GM19238 (cell line): ENCODE measurements at regions not wholly inside any gene's neighbourhood (a gene's known extent, or its start where the extent isn't known, plus 50 kb on each side); places are given as distances from the start of the nearest gene placed in this dataset.
"Not testable (repeated sequence)": the region's sequence is repeated elsewhere in the genome, so short reads cannot be mapped to it uniquely, and the experiment has no call there.

Source experiments
- DNase-seq: peaks from one replicate; pipeline ENCODE4 v3.0.0; 2011; ENCODE audit warnings: low spot score; ENCODE audit not compliant: insufficient read length

DNA sequence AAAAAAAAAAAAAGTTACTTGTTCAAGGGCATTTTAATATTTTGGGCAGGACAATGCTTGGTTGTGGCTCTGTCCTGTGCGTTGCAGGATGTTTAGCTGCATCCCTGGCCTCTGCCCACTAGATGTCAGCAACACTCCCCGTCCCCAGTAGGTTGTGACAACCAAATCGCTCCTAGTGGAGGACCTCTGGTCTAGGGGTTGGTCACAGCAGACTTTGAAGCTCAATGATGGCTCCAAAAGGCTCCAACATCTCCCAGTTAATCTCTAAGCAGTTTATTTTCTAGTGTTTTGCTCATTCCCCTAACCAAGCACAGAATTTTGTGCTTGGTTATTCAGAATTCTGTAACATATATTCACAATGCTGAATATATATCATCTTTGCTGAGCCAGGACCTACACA, 67.0 kb downstream of the CHRNA1 start:
- peak; percentile 75 for DNase-seq

DNA sequence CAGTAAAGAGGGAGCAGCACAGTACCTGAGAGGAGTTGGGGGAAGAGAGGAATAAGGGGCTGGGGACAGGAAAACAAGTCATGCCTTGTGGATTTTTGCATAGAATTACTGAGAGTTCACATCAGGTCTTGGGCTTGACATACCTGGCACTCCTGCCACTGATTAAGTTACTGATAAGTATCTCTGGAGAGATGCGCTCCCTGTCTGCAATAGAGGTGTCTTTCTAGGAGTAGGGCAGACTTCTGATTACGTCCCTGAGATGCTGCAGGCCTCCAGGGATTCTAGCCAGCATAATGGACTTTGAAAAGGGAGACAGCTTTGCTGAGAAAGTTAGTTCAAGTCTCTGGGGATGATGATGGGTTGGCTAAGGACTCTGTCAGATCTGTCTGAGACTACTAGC, 69.4 kb downstream of the CHRNA1 start:
- DNase-seq = no peak

DNA sequence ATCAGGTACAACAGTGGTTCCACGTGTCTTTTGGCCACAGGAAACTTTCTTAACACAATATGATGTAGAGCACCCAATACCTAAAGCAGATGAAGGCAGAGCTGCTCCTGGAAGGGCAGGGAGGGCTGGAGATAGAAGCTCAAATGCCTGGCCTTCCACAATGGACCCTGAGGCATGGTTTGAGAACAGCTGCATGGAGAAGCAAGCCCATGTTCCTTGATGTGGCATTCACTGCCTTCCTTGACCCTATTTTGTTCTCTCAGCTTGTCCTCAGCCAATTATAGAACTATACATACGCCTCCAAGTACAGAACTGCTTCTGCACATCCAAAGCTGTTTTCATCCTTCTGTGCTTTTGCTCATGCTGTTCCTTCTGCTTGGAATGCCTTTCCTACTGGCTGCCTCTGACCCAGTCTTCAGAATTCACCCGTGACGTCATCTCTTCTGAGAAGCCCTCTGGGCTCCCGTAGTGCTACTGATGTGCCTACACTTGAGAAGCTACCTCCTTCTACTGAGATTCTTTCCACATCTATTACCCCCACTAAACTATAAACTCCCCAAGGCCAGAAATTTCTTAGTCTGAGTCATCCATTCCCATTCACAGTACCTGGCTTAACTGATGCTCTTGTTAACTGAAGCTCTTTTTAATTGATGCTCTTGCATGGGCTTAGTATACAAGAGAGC, 69.9 kb downstream of the CHRNA1 start:
- DNase-seq = no peak

DNA sequence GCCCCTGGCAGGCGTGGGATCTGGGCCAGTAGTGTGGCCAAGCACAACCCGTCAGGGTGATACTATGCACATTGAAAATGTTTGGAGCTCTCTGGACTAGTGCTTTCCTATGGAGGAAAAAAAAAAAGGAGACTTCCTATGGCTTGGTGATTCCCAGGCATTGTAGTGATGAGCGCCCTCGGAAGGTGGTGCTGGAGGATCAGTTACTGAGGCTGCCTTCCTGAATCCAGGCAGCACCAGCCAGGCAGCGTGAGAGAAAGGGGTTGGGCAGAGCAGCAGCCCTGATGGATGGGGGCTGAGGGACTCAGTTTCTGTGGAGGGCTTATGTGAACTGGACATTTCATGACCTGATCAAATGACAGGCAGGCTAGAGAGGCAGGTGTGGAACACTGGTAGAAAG, 70.9 kb downstream of the CHRNA1 start:
- no peak for DNase-seq

DNA sequence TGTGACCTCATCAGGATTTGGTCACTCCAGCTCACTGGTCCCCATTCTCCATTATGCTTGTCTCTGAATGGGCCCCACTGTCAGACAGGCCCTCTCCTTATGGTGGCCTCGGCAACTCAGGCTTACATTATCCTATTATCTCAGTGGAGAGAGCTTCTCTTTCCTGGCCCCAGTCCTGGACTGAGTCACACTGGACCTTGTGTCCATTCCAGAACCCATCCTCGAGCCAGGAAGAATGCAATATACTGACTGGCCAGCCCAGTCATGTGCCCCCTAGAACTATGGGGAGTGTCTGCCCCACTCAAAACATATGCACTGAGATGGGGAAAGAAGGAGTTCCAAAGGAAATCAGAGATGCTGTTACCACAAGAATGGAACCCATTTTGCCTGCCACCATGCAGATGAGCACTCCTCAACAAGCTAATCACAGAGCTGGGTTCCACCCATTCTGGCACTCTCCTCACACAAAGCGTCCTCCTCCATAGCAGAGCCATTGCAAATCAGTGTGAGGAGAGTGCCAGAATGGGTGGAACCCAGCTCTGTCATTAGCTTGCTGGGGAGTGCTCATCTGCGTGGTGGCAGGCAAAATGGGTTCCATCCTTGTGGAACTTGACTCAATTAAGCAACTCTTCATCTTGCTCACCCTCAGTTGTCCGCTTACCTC, 71.9 kb downstream of the CHRNA1 start:
- DNase-seq = no peak

DNA sequence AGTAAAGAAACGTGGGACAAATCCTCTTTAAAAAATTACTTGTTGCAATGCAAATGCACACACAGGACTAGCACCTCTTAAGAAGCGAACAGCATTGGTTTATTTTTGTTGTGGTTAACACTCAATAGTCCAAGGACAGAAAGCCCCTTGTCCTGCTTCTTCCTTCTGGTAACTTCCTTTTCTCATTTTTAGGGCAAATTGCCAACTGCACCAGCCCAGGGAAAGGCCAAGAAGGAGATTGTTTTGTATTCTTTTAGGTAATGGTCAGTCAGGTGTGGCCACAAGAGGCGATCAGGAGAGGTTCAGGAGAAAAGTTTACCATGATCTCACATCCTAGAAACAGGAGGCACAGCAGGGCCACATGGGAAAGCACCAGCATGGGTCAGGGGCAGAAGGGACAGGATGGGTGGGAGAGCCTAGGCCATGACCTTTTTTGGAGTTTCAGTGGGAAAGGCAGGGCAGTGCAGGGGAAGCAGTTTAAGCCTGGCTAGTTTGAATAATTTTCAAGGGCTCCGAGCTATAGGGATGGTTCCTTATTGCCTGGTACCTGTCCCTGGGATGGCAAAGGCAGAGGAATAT, 73.0 kb downstream of the CHRNA1 start:
- DNase-seq = no peak

DNA sequence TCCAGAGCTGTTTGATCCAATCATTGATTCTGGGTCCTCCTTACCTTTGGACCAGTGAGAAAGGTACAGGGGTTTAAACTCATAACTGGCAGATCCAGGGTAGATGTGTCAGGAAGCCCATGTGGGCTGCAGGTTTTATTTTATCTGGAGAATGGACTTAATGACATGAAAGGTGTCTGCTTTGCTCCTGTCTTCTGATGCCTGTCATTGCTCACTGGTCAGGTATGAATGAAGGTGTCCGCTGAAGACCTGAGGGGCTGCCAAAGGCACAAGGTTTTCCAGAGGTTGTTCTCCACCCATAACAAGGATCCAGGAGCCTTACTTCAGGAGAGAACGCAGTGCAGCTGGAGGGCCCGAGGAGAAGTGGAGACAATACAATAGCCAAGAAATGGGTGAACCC, 74.2 kb downstream of the CHRNA1 start:
- DNase-seq = no peak

DNA sequence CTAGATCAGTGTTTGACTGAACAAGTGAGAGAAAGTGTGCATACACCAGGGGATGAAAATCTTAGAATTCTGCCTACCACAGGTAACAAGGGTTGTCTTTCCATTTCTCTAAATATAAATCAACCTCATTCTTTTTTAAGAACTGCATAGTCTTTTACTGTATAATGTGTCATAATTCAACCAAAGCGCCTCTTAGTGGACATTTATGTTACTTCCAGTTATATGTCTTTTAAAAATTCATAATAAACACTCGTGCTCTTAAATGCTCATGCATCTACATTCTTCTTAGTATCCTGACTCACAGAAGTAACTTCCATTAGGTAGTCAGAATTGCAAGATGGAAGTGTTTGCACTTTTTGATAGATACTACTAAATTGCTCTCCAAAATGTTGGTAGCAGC, 76.2 kb downstream of the CHRNA1 start:
- DNase-seq = no peak

DNA sequence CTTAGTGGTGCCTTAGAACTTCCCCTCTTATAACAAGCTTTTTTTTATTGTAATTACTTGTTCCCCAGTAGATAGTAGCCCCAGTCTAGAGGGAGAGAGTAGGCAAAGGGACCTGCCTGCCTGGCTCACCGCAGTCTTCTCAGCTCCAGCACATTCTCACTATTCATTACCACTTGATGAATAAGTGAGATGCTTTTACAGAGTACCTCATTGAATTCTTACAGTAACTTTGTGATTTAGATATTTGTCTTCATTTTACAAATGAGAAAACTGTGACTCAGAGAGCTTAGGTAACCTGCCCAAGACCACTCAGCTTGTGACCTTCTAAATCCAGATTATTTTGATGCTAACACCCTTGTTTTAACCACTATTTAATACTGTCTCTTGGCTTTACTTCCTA, 77.8 kb downstream of the CHRNA1 start:
- DNase-seq = no peak

DNA sequence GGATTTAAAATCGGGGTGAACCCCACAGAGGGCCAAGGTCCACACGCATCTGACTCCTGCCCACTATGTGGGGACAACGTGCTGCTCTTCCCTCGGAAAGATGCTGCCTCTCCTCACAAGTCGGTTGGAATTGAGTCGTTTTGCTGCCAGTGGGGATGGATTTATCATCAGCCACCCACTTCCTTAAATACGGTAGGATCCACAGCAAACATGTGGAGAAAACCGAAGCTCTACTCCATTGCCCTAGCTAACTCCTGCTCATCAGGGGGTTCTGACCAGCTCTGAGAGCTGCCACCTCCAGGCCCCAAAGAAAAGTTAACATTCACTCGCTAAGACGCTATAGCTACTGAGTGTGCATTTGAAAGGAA, 80.9 kb downstream of the CHRNA1 start:
- peak; percentile 19 for DNase-seq

DNA sequence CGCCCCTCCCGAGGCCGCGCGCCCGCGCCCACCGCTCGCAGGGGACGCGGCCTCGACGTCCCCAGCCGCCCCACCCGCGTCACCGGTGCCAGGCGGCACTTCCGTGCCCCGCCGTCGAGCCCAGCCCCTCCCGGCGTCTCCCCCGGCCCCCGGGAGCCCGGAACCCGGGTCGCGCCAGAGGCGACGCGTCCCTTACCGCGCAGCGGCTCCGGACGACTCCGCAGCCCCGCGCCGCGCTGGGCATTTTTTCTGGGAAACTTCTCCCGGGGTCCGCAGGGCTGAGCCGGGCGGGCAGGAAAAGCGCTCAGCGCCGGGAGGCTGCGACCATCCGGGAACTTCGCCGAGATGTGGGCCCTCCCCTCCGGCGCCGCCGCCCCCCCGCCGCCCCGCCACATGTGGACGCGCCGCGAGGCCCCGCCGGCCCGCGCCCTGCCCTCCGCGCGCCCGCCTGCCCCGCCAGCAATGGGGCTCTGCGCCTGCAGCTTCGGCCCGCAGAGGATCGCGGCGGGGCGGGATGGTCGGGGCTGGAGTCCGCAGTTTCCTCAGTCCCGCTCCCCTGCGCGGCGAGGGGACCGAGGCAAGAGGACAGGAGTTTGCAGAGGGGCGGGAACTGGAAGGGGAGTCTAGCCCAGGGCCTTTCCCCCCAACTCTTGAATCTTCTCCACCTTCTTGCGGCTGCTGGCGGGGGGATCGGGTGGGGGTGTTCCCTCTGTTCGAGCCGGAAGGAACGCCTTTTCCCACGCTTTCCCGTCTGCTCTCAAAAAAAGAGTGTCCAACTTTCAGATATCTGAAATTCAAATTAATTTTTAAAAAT, 81.5 kb downstream of the CHRNA1 start:
- DNase-seq = peak; percentile 63

DNA sequence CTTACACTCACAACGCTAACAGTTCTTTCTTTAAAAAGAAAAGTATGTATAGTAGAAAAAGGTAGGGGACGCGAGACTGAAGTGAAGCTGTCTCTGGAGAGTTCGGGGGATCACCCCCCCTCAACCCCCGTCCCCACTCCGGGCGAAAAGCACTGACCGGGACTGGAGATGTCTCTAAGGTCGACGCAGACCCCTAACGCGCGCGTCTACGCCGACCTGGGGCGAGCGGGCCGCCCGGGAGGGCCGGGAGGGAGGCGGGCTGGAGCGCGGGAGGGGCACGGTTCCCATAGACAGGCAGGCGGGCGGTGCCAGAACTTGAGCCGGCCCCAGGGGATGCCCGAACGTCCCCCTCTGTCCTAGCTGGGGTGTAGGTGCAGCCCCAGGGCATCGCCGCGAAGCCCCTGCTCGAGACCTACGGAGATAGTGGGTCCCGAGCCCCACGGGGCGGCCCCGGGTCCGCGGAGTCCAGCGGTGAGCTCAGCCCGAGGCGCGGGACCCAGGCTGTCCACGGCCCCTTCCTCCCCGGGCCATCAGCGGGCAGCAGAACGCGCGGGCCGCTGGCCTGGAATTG, 82.2 kb downstream of the CHRNA1 start:
- peak; percentile 45 for DNase-seq

DNA sequence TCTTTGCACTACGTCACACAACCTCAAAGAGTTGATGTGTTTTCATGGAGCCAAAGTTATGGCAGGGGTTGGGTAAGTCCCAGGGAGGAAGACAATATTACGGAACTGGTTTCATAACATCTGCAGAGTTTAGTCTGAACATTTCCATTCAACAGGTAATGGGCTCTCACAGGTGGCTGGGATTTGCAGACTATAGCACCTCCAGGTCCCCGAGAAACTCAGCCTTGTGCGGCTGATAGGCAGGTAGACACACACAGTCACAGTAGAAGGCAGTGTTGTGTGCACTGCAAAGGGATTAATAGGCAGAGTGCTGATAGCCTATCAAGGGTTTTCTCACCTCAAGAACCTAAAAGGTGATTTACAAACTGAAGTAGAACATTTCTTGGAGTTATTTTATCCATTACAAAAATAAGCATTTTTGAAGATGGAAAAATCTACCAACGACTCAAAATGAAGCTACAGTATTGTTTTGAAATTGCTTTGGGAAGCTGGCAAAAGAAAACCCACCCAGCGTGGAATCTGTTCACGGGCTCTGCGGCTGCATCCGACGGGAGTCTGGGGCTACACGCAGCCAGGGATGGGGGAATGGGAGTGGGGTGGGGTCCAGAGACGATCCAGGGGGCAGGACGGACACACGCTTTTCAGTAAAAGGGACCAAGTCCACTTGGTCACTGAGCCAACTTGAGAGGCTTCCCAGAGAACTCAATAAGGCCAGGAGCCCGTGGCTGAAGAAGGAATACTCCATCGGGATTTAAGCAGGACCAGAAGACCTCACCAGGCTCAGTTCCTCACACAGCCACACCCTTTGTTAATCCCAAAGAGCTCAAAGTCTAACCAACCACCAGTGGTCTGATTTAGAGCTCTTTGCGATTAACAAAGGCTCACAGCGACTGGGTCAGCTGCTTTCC, 82.9 kb downstream of the CHRNA1 start:
- no peak for DNase-seq

DNA sequence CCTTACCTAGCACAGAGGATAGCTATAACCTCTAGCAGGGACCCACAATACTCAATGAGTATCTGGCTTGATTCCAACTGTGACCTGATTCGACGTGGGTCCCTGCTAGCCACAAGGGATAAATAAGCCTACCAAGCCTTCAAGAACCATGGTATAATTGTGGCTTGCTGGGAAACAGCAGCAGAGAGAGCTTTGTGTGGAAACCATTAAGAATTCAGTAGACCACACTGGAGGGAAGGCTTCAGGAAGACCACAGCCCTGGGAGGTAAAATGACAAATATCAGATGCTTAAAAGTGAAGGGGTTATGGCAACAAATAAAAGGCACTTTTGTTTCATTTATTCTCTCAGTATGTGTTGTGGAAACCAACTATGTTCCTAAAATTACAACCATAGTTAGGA, 82.6 kb upstream of the WIPF1 start:
- no peak for DNase-seq

DNA sequence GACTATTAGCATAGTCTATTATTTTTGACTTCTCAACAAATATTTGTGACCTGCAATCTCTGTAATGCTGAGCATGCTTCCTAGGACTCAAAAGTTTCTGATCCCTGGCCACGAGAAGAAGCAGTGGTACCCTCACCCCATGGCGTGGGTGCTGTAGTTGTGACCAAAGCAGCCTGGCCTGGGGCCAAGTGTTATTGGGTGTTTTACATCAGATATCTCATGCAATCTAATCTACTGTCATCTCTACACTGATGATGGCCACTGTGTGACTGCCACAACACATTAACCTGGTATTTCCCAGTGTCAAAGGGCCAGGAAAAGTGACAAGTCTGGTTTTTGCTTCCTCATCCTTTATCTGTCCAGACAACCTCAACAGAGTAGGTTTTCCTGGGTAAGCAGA, 80.8 kb upstream of the WIPF1 start:
- no peak for DNase-seq

DNA sequence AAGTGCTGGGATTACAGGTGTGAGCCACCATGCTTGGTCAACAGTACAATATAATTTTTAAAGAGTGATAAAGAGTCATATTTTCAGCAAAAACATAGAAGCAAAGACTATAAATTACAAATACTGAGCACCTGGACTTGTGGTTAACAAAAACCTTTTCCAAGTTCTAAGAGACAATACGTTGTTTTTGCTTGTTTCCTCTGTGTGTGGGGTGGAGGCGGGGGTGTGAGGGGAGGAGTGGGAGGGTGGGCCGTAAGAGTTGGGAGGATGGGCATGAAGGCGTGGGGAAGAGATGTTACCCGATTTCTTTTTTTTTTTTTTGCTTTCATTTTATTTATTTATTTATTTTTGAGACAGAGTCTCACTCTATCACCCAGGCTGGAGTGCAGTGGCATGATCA, 78.0 kb upstream of the WIPF1 start:
- DNase-seq = no peak

DNA sequence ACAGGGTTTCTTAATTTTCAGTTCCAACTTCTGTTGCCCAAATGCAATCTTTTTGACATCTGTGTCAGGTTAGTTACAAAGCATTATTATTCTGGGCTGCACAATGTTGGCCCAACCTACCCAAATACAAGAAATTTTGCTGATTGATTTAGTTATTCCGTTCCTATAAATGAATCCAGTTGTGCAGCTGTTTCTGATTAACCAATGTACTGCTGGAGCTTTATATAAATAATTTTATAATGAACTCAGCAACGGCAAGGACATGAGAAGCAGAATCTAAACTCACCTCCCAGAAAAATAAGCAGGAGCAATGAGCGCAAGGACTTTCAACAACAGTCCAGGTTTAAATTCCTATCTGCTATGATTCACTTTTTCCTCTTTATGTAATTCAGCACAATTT, 76.3 kb upstream of the WIPF1 start:
- no peak for DNase-seq

DNA sequence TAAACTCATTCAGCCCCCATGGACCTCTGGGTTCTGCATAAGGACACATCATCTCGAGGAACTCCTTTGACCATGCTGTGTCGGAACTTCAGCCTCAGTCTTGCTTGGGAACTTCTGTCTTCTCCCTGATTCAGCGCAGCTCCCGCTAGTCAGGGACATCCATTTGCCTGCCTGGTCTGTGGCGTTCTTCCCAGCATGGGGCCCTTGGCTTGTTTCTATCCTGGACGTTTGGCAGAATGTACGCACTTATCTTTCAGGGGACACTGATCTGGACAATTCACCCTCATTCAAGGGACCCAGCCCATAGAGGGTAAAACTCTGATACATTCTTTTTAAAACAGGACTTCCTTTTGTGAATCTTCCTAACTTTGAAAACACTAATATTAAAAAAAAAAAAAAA, 75.8 kb upstream of the WIPF1 start:
- no peak for DNase-seq

DNA sequence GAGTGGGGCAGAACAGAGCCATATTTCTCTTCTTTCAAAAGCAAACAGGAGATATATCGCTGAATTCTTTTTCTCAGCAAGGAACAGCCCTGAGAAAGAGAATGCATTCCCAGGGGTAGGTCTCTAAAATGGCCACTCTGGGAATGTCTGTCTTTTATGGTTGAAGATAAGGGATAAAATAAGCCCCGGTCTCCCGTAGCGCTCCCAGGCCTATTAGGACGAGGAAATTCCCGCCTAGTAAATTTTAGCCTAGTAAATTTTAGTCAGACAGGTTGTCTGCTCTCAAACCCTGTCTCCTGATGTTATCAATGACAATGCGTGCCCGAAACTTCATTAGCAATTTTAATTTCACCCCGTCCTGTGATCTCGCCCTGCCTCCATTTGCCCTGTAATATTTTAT, 73.9 kb upstream of the WIPF1 start:
- DNase-seq = not testable (repeated sequence)

DNA sequence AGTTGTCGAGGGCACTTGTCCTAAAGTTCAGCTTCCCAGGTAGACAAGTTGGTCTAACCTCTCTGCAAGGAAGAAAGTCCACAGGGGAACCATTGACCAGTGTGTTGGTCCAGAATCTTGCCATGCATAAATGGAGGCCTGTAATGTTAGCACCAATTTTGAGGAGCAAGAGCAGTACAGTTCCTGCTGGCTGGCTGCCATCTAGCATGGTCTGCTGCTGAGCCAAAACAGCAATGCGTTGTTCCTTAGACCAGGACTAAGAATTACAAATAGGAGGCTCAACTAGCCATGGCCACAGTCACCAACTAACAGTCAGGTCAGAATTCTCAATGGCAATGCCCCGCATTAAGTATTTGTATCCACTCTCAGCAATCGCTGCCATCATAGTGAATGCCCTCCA, 72.8 kb upstream of the WIPF1 start:
- no peak for DNase-seq

DNA sequence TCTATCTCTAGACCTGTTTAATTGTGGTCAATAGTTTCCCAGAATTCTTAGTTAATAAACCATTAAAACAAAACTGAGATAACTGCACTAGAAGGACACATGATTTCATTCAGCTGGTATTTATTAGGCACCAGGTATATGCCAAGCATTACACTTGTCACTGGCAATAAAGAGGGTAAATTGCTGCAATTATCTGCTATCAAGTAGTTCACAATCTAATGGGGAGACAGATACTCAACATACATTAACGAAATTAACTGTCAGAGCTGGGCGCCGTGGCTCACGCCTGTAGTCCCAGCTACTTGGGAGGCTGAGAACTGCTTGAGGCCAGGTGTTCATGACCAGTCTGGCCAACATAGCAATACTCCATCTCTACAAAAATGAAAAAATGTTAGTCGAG, 71.7 kb upstream of the WIPF1 start:
- DNase-seq = no peak
